ENCODE measurements at regions not wholly inside any gene's neighbourhood (a gene's known extent, or its start where the extent isn't known, plus 50 kb on each side); places are given as distances from the start of the nearest gene placed in this dataset.

GRCh38 chr3:159244933-159245332 lies 443.1 kb downstream of the MFSD1 start:
- Histone ChIP-seq H3K4me2 (ENCODE audit: low read length) (no peak overlapping the region), H3K9ac (ENCODE audit: low read length) (no peak overlapping the region), H3K27me3 (ENCODE audit: insufficient read depth, low read length) (no peaks in the 10 kb centered on the region), H2AFZ (ENCODE audit: low read depth, low read length, poor library complexity, severe bottlenecking) (no peak overlapping the region), H3K9me3 (ENCODE audit: control insufficient read depth in 1 of 2, insufficient read depth in 1 of 2, low read depth in 1 of 2, low read length in 2 of 2) (no peaks in the 10 kb centered on the region), H4K20me1 (ENCODE audit: insufficient read depth) (no peaks in the 10 kb centered on the region), H3K27ac (ENCODE audit: low read depth, low read length) (no peak overlapping the region), H3K4me1 (ENCODE audit: control insufficient read depth in 1 of 2, insufficient read depth in 2 of 2, low read length in 2 of 2) (no peaks in the 10 kb centered on the region), H3K36me3 (ENCODE audit: control insufficient read depth in 1 of 2, insufficient read depth in 2 of 2, low read length in 2 of 2) (no peaks in the 10 kb centered on the region), H3K79me2 (ENCODE audit: insufficient read depth, low read length) (no peaks in the 10 kb centered on the region), H3K4me3 (replicated peaks in 1 of 2; ENCODE audit: low read depth in 1 of 2, low read length in 2 of 2) (no peak overlapping the region), H3K9me2 (ENCODE audit: insufficient read depth) (no peaks in the 10 kb centered on the region)
- ChIA-PET CTCF (no interaction called here), POLR2A (no interaction called here), RAD21 (ENCODE audit: low non-redundant PET in 1 of 2, low total read pairs in 2 of 2, uncharacterized antibody in 2 of 2, unreplicated experiment in 2 of 2) (interaction anchor here in 1 of 2 experiments (0.6 kb wide), 1 partner anchor 398 kb away, joined by 3 read pairs; no protein-coding TSS in a partner anchor)
- intact Hi-C loops (cut with micrococcal nuclease): no loop called here
- no peak for DNase-seq (ENCODE audit: low read depth, low spot score)
- no TSS peak for BruUV-seq (replicated peaks)
- ATAC-seq: no peak
- TF ChIP-seq REST (IDR thresholded peaks at IDR 0.05; ENCODE audit: low read depth) (no peak), FOSL1 (IDR thresholded peaks at IDR 0.05; ENCODE audit: low read depth) (no peak), POLR2AphosphoS5 (IDR thresholded peaks at IDR 0.05; ENCODE audit: low read depth, low read length) (no peak), SP1 (IDR thresholded peaks at IDR 0.05; ENCODE audit: low read depth) (no peak)

GRCh38 chr3:159245871-159246270 lies 444.0 kb downstream of the MFSD1 start:
- RAD21 ChIA-PET (ENCODE audit: low non-redundant PET in 1 of 2, low total read pairs in 2 of 2, uncharacterized antibody in 2 of 2, unreplicated experiment in 2 of 2): no interaction called here
- H3K9me3 ChIP-seq (ENCODE audit: control insufficient read depth in 1 of 2, insufficient read depth in 1 of 2, low read depth in 1 of 2, low read length in 2 of 2): no peaks in the 10 kb centered on the region
- no peaks in the 10 kb centered on the region for H3K36me3 ChIP-seq (ENCODE audit: control insufficient read depth in 1 of 2, insufficient read depth in 2 of 2, low read length in 2 of 2)
- POLR2A ChIA-PET: interaction anchor here (0.7 kb wide), 1 partner anchor 10 kb away, joined by 3 read pairs; no protein-coding TSS in a partner anchor
- CTCF ChIA-PET: interaction anchor here (0.7 to 1.1 kb wide), 3 partner anchors 14 to 757 kb away, joined by 3 to 4 read pairs (median 3); no protein-coding TSS in a partner anchor
- H3K27ac ChIP-seq (ENCODE audit: low read depth, low read length): no peak overlapping the region
- no peaks in the 10 kb centered on the region for H3K79me2 ChIP-seq (ENCODE audit: insufficient read depth, low read length)
- BruUV-seq (replicated peaks): no TSS peak
- no peaks in the 10 kb centered on the region for H3K4me1 ChIP-seq (ENCODE audit: control insufficient read depth in 1 of 2, insufficient read depth in 2 of 2, low read length in 2 of 2)
- H3K9ac ChIP-seq (ENCODE audit: low read length): no peak overlapping the region
- H3K4me2 ChIP-seq (ENCODE audit: low read length): no peak overlapping the region
- no peaks in the 10 kb centered on the region for H3K27me3 ChIP-seq (ENCODE audit: insufficient read depth, low read length)
- H3K4me3 ChIP-seq (replicated peaks in 1 of 2; ENCODE audit: low read depth in 1 of 2, low read length in 2 of 2): no peak overlapping the region
- no peak for ATAC-seq
- no peak overlapping the region for H2AFZ ChIP-seq (ENCODE audit: low read depth, low read length, poor library complexity, severe bottlenecking)
- H4K20me1 ChIP-seq (ENCODE audit: insufficient read depth): no peaks in the 10 kb centered on the region
- H3K9me2 ChIP-seq (ENCODE audit: insufficient read depth): no peaks in the 10 kb centered on the region
- no peak for TF ChIP-seq CTCF (IDR thresholded peaks at IDR 0.05 in 2 of 3, conservative IDR thresholded peaks at IDR 0.05 in 1 of 3; ENCODE audit: borderline replicate concordance in 1 of 3, insufficient read depth in 1 of 3, low read depth in 2 of 3, low read length in 2 of 3)
- no peak for TF ChIP-seq CEBPB (IDR thresholded peaks at IDR 0.05; ENCODE audit: low read depth)
- no peak for TF ChIP-seq SP1 (IDR thresholded peaks at IDR 0.05; ENCODE audit: low read depth)
- TF ChIP-seq ZBTB33 (IDR thresholded peaks at IDR 0.05; ENCODE audit: extremely low read depth, insufficient replicate concordance, low read length): no peak
- TF ChIP-seq ZNF274 (IDR thresholded peaks at IDR 0.05; ENCODE audit: low read depth, low read length): no peak
- intact Hi-C loops (cut with micrococcal nuclease): no loop called here
- DNase-seq (ENCODE audit: low read depth, low spot score): no peak

Data from HCT116 (cell line).